Sigmoid colon (tissue), 6 donors: ENCODE measurements at regions not wholly inside any gene's neighbourhood (a gene's known extent, or its start where the extent isn't known, plus 50 kb on each side); places are given as distances from the start of the nearest gene placed in this dataset.

Experiments used
- DNase-seq: peaks from one replicate; pipeline ENCODE4 v3.0.0-alpha.2; 2019
- H3K27ac ChIP-seq, 4 donors: fragments of 200-600 bp; sonication (generic); one replicate each; pipeline ENCODE4 v1.5.1; 2016 to 2019; ENCODE audit warnings: mild to moderate bottlenecking in 1 of 4
- H3K27me3 ChIP-seq, 3 donors: fragments of 200-600 bp; sonication (generic); one replicate each; pipeline ENCODE4 v1.5.1; 2019; ENCODE audit warnings: mild to moderate bottlenecking in 1 of 3
- H3K36me3 ChIP-seq, 4 donors: fragments of 200-600 bp; sonication (generic); one replicate each; pipeline ENCODE4 v1.5.1; 2016 to 2019
- H3K4me1 ChIP-seq, 4 donors: fragments of 200-600 bp; sonication (generic); one replicate each; pipeline ENCODE4 v1.5.1; 2017 to 2019
- H3K4me3 ChIP-seq, 4 donors: fragments of 200-600 bp; sonication (generic); one replicate each; pipeline ENCODE4 v1.5.1; 2017 to 2019; ENCODE audit warnings: mild to moderate bottlenecking in 2 of 4, moderate library complexity in 1 of 4
- H3K9me3 ChIP-seq, 4 donors: fragments of 200-600 bp in 3 of 4; sonication (generic) in 3 of 4; one replicate each; pipeline versions ENCODE4 v1.5.1 to v1.6.1; 2013 to 2019
- EP300 ChIP-seq, 4 donors: sonication (generic); formaldehyde crosslinking; IDR thresholded peaks; one replicate each; pipeline ENCODE4 v1.6.1; 2017; ENCODE audit warnings: antibody characterized with exemption in 4 of 4
- POLR2A ChIP-seq, 2 donors: fragments of 450-650 bp; IDR thresholded peaks; one replicate each; pipeline ENCODE4 v1.6.1; 2016; ENCODE audit warnings: antibody characterized with exemption in 2 of 2, mild to moderate bottlenecking in 2 of 2, moderate library complexity in 2 of 2
- POLR2AphosphoS5 ChIP-seq, 4 donors: sonication (generic); formaldehyde crosslinking; IDR thresholded peaks; one replicate each; pipeline ENCODE4 v1.6.1; 2017; ENCODE audit warnings: antibody characterized with exemption in 4 of 4
- whole genome bisulfite sequencing, 2 donors: extraction: QIAGEN DNeasy Blood & Tissue Kit; methylation state at CpG; one replicate each; pipeline ENCODE4 v1.1.7; 2013; 5-methylcytosine and 5-hydroxymethylcytosine counted together
- intact Hi-C: fragments of 100-400 bp; cut with DNase I; formaldehyde crosslinking; loops from one replicate; pipeline ENCODE4 v1.15.1; 2023
- TF ChIP-seq, protein P1 (sequence below), 4 experiments: fragments of 450-650 bp in 3 of 4; fragments of 200-600 bp in 1 of 4; IDR thresholded peaks; one replicate each; pipeline ENCODE4 v1.5.1; 2016 to 2019; ENCODE audit warnings: antibody characterized with exemption in 4 of 4, mild to moderate bottlenecking in 3 of 4, moderate library complexity in 2 of 4
- donor health status: healthy with polysubstance abuse.
- donor health status: healthy.

GRCh38 chr21:35291973-35292627 lies 243.0 kb upstream of the RUNX1 start:
- Histone ChIP-seq H3K9me3 (no peaks in the 10 kb centered on the region), H3K4me1 (peaks cover 0 to 22% (median 16%) of the 10 kb centered on the region in 4 donors), H3K4me3 (no peak overlapping the region), H3K36me3 (no peaks in the 10 kb centered on the region), H3K27ac (no peak overlapping the region), H3K27me3 (no peaks in the 10 kb centered on the region)
- 70 to 92% methylated on average over 3 of the region's 3 CpGs for WGBS, 2 donors
- TF ChIP-seq EP300 (IDR thresholded peaks at IDR 0.05), result no peak
- TF ChIP-seq, protein P1, sequence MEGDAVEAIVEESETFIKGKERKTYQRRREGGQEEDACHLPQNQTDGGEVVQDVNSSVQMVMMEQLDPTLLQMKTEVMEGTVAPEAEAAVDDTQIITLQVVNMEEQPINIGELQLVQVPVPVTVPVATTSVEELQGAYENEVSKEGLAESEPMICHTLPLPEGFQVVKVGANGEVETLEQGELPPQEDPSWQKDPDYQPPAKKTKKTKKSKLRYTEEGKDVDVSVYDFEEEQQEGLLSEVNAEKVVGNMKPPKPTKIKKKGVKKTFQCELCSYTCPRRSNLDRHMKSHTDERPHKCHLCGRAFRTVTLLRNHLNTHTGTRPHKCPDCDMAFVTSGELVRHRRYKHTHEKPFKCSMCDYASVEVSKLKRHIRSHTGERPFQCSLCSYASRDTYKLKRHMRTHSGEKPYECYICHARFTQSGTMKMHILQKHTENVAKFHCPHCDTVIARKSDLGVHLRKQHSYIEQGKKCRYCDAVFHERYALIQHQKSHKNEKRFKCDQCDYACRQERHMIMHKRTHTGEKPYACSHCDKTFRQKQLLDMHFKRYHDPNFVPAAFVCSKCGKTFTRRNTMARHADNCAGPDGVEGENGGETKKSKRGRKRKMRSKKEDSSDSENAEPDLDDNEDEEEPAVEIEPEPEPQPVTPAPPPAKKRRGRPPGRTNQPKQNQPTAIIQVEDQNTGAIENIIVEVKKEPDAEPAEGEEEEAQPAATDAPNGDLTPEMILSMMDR (IDR thresholded peaks at IDR 0.05), result no peak
- TF ChIP-seq POLR2A (IDR thresholded peaks at IDR 0.05), result no peak
- no peak for TF ChIP-seq POLR2AphosphoS5 (IDR thresholded peaks at IDR 0.05)
- DNase-seq, result no peak
- intact Hi-C loops, result no loop called here

DNA sequence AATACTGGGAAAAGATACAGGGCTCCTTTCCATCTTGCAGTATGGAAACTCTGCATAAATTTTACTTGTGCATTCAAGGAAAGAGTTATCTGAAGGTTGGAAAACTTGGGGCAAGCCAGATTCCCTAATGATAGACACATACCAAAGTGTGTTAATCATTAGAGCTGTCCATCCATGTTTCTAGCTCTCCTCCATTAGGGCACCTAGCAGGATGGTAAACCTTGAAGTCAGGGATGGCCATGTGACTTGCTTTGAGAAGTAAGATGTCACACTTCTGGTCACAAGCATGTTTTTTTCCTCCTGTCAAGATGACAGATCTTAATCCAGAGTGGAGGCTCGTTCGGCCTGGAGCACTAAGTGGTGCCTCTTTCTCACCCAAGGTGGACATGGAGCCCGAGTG lies 241.9 kb upstream of the RUNX1 start:
- Histone ChIP-seq H3K36me3 (no peaks in the 10 kb centered on the region), H3K27me3 (no peaks in the 10 kb centered on the region), H3K4me3 (no peak overlapping the region), H3K9me3 (no peaks in the 10 kb centered on the region), H3K27ac (no peak overlapping the region), H3K4me1 (peaks cover 0 to 22% (median 16%) of the 10 kb centered on the region in 4 donors)
- TF ChIP-seq, protein P1 (IDR thresholded peaks at IDR 0.05), result no peak
- no peak for TF ChIP-seq POLR2AphosphoS5 (IDR thresholded peaks at IDR 0.05)
- TF ChIP-seq EP300 (IDR thresholded peaks at IDR 0.05), result no peak
- TF ChIP-seq POLR2A (IDR thresholded peaks at IDR 0.05), result no peak
- no peak for DNase-seq
- intact Hi-C loops, result no loop called here
- 88 to 93% methylated on average over 3 of the region's 3 CpGs for WGBS, 2 donors

GRCh38 chr21:35288238-35288637 lies 239.1 kb upstream of the RUNX1 start:
- intact Hi-C loops, result no loop called here

GRCh38 chr21:35284199-35284598 lies 235.1 kb upstream of the RUNX1 start:
- H3K27me3 ChIP-seq, result no peaks in the 10 kb centered on the region
- TF ChIP-seq EP300 (IDR thresholded peaks at IDR 0.05) (no peak), POLR2A (IDR thresholded peaks at IDR 0.05) (no peak), POLR2AphosphoS5 (IDR thresholded peaks at IDR 0.05) (no peak)
- TF ChIP-seq, protein P1 (IDR thresholded peaks at IDR 0.05), result no peak
- no peaks in the 10 kb centered on the region for H3K36me3 ChIP-seq
- no peak for DNase-seq
- intact Hi-C loops, result no loop called here
- H3K9me3 ChIP-seq, result no peaks in the 10 kb centered on the region
- no peak overlapping the region for H3K4me3 ChIP-seq
- H3K4me1 ChIP-seq, result peaks cover 0 to 3% (median 0%) of the 10 kb centered on the region in 4 donors
- no peak overlapping the region for H3K27ac ChIP-seq
- WGBS, 2 donors, result 52 to 59% methylated on average over 6 of the region's 6 CpGs

More at GRCh38 chr21:35288238-35288637, 239.1 kb upstream of the RUNX1 start:
- Histone ChIP-seq H3K27me3 (no peaks in the 10 kb centered on the region), H3K4me1 (peaks cover 0 to 9% (median under 1%) of the 10 kb centered on the region in 4 donors), H3K4me3 (no peak overlapping the region), H3K36me3 (no peaks in the 10 kb centered on the region), H3K9me3 (no peaks in the 10 kb centered on the region), H3K27ac (no peak overlapping the region)
- TF ChIP-seq POLR2A (IDR thresholded peaks at IDR 0.05), result no peak
- TF ChIP-seq, protein P1 (IDR thresholded peaks at IDR 0.05), result no peak
- TF ChIP-seq EP300 (IDR thresholded peaks at IDR 0.05), result no peak
- TF ChIP-seq POLR2AphosphoS5 (IDR thresholded peaks at IDR 0.05), result no peak
- no peak for DNase-seq
- 97 to 99% methylated on average over 2 of the region's 2 CpGs for WGBS, 2 donors

DNA sequence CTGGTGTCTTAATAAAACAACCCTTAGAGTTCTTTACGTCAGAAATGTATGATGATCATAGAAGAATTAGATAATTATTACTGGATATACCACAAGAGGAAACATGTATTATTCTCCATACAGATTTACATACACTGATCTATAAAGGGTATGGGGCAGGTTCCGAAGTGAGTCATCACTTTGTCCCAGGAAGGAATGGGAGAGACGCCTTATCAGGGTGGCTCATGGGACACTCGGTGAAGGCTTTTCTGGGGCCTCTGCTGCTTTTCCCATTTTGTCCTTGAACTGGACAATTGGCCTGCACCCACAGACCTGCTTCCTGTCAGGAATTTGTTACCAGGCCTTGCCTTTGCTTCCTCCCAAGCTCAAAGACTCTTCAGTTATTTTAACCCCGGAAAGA lies 233.8 kb upstream of the RUNX1 start:
- intact Hi-C loops, result no loop called here
- H3K27ac ChIP-seq, result no peak overlapping the region
- 93 to 94% methylated on average over 5 of the region's 5 CpGs for WGBS, 2 donors
- no peak for TF ChIP-seq EP300 (IDR thresholded peaks at IDR 0.05)
- TF ChIP-seq POLR2AphosphoS5 (IDR thresholded peaks at IDR 0.05), result no peak
- TF ChIP-seq POLR2A (IDR thresholded peaks at IDR 0.05), result no peak
- TF ChIP-seq, protein P1 (IDR thresholded peaks at IDR 0.05), result no peak
- H3K36me3 ChIP-seq, result no peaks in the 10 kb centered on the region
- H3K9me3 ChIP-seq, result no peaks in the 10 kb centered on the region
- H3K4me3 ChIP-seq, result no peak overlapping the region
- no peaks in the 10 kb centered on the region for H3K27me3 ChIP-seq
- no peak for DNase-seq
- peaks cover 0 to 3% (median 0%) of the 10 kb centered on the region in 4 donors for H3K4me1 ChIP-seq
